ENCODE measurements at regions not wholly inside any gene's neighbourhood (a gene's known extent, or its start where the extent isn't known, plus 50 kb on each side); places are given as distances from the start of the nearest gene placed in this dataset.

- peaks cover under 1% of the 10 kb centered on the region; the same call in 1 of the 2 replicates for H3K27me3 Mint-ChIP-seq (ENCODE audit: low read depth)
- peaks cover 9% of the 10 kb centered on the region for H3K4me1 Mint-ChIP-seq
- no peak overlapping the region for H3K27ac Mint-ChIP-seq
- no peak overlapping the region for H3K4me3 Mint-ChIP-seq
- no peak for TF ChIP-seq CDX4 (CRISPR knock-in tag; IDR thresholded peaks at IDR 0.05; ENCODE audit: borderline replicate concordance)
- TF ChIP-seq IRF2 (CRISPR knock-in tag; IDR thresholded peaks at IDR 0.05; ENCODE audit: borderline replicate concordance, low read depth) = no peak
- TF ChIP-seq SMAD3 (CRISPR knock-in tag; IDR thresholded peaks at IDR 0.05; ENCODE audit: borderline replicate concordance) = no peak
- CTCF ChIA-PET = no interaction called here
- POLR2A ChIA-PET = no interaction called here
- H3K36me3 Mint-ChIP-seq = no peaks in the 10 kb centered on the region
- H3K9me3 Mint-ChIP-seq = no peaks in the 10 kb centered on the region
- no peak for DNase-seq (ENCODE audit: low spot score)
- ATAC-seq = no peak
Measured at GRCh38 chr12:65637774-65638173, 186.5 kb upstream of the HMGA2 start.

DNA sequence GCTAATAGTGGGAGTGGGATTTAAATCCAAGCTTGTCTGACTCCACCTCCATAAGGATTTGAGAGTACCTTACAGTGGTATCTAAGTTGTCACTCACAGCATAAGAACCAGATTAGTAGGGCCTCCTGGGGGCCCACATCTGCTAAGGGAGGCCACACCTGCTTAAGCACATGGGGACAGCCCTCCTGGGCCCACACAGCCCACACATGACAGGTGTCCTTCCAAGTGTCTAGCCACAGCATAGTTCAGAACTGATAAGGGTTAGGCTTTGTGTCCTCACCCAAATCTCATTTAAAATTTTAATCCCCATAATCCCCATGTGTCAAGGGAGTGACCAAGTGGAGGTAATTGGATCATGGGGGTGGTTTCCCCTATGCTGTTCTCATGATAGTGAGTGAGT lies 186.0 kb upstream of the HMGA2 start:
- Mint-ChIP-seq H3K4me3 (no peak overlapping the region), H3K27me3 (ENCODE audit: low read depth) (no peaks in the 10 kb centered on the region; the same call in 1 of the 2 replicates), H3K36me3 (no peaks in the 10 kb centered on the region), H3K27ac (no peak overlapping the region), H3K4me1 (peaks cover 9% of the 10 kb centered on the region), H3K9me3 (no peaks in the 10 kb centered on the region)
- ChIA-PET CTCF (no interaction called here), POLR2A (no interaction called here)
- DNase-seq (ENCODE audit: low spot score) = no peak
- TF ChIP-seq, protein P1, sequence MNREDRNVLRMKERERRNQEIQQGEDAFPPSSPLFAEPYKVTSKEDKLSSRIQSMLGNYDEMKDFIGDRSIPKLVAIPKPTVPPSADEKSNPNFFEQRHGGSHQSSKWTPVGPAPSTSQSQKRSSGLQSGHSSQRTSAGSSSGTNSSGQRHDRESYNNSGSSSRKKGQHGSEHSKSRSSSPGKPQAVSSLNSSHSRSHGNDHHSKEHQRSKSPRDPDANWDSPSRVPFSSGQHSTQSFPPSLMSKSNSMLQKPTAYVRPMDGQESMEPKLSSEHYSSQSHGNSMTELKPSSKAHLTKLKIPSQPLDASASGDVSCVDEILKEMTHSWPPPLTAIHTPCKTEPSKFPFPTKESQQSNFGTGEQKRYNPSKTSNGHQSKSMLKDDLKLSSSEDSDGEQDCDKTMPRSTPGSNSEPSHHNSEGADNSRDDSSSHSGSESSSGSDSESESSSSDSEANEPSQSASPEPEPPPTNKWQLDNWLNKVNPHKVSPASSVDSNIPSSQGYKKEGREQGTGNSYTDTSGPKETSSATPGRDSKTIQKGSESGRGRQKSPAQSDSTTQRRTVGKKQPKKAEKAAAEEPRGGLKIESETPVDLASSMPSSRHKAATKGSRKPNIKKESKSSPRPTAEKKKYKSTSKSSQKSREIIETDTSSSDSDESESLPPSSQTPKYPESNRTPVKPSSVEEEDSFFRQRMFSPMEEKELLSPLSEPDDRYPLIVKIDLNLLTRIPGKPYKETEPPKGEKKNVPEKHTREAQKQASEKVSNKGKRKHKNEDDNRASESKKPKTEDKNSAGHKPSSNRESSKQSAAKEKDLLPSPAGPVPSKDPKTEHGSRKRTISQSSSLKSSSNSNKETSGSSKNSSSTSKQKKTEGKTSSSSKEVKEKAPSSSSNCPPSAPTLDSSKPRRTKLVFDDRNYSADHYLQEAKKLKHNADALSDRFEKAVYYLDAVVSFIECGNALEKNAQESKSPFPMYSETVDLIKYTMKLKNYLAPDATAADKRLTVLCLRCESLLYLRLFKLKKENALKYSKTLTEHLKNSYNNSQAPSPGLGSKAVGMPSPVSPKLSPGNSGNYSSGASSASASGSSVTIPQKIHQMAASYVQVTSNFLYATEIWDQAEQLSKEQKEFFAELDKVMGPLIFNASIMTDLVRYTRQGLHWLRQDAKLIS (CRISPR knock-in tag; IDR thresholded peaks at IDR 0.05; ENCODE audit: borderline replicate concordance) = no peak
- no peak for TF ChIP-seq RORB (CRISPR knock-in tag; IDR thresholded peaks at IDR 0.05)
- TF ChIP-seq NR2C2 (CRISPR knock-in tag; IDR thresholded peaks at IDR 0.05) = no peak
- TF ChIP-seq, protein P2, sequence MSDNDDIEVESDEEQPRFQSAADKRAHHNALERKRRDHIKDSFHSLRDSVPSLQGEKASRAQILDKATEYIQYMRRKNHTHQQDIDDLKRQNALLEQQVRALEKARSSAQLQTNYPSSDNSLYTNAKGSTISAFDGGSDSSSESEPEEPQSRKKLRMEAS (CRISPR knock-in tag; IDR thresholded peaks at IDR 0.05) = no peak
- no peak for ATAC-seq

DNA sequence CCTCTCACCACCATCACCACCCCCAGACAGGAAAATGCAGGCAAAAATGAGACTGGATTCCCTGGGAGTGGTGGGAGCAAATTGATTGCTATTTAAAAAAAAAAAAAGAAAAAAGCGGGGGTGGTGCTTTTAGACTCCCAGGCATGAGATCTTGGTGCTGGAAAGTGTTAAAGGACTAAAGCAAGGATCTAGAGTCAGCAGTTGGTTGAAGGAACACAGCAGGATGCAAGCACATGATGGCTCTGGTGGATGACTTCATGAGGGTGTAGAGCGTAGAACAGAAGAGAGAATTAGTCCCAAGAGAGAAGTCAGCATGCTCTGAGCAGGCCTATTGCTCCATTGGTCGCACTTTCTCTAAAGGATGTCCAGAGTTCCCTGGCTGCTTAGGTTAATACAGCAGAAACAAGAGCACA lies 183.8 kb upstream of the HMGA2 start:
- DNase-seq (ENCODE audit: low spot score) (no peak), ATAC-seq (no peak)
- Mint-ChIP-seq H3K27ac (no peak overlapping the region), H3K36me3 (no peaks in the 10 kb centered on the region), H3K4me3 (no peak overlapping the region), H3K27me3 (ENCODE audit: low read depth) (no peaks in the 10 kb centered on the region; the same call in 1 of the 2 replicates), H3K9me3 (no peaks in the 10 kb centered on the region), H3K4me1 (peaks cover 7% of the 10 kb centered on the region; the same call in 1 of the 2 replicates)
- ChIA-PET POLR2A (no interaction called here), CTCF (no interaction called here)
- TF ChIP-seq ATF6 (CRISPR knock-in tag; IDR thresholded peaks at IDR 0.05) (no peak), CBFB (CRISPR knock-in tag; IDR thresholded peaks at IDR 0.05; ENCODE audit: low read depth) (no peak), MXD4 (CRISPR knock-in tag; IDR thresholded peaks at IDR 0.05; ENCODE audit: borderline replicate concordance) (no peak), GABPB1 (CRISPR knock-in tag; IDR thresholded peaks at IDR 0.05) (no peak), NFYB (CRISPR knock-in tag; conservative IDR thresholded peaks at IDR 0.05; ENCODE audit: low read depth) (no peak), ZNF263 (CRISPR knock-in tag; IDR thresholded peaks at IDR 0.05; ENCODE audit: low read depth) (no peak), PREB (CRISPR knock-in tag; IDR thresholded peaks at IDR 0.05; ENCODE audit: borderline replicate concordance) (no peak)
- TF ChIP-seq, protein P3, sequence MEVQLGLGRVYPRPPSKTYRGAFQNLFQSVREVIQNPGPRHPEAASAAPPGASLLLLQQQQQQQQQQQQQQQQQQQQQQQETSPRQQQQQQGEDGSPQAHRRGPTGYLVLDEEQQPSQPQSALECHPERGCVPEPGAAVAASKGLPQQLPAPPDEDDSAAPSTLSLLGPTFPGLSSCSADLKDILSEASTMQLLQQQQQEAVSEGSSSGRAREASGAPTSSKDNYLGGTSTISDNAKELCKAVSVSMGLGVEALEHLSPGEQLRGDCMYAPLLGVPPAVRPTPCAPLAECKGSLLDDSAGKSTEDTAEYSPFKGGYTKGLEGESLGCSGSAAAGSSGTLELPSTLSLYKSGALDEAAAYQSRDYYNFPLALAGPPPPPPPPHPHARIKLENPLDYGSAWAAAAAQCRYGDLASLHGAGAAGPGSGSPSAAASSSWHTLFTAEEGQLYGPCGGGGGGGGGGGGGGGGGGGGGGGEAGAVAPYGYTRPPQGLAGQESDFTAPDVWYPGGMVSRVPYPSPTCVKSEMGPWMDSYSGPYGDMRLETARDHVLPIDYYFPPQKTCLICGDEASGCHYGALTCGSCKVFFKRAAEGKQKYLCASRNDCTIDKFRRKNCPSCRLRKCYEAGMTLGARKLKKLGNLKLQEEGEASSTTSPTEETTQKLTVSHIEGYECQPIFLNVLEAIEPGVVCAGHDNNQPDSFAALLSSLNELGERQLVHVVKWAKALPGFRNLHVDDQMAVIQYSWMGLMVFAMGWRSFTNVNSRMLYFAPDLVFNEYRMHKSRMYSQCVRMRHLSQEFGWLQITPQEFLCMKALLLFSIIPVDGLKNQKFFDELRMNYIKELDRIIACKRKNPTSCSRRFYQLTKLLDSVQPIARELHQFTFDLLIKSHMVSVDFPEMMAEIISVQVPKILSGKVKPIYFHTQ (CRISPR knock-in tag; IDR thresholded peaks at IDR 0.05) = no peak
- TF ChIP-seq, protein P4, sequence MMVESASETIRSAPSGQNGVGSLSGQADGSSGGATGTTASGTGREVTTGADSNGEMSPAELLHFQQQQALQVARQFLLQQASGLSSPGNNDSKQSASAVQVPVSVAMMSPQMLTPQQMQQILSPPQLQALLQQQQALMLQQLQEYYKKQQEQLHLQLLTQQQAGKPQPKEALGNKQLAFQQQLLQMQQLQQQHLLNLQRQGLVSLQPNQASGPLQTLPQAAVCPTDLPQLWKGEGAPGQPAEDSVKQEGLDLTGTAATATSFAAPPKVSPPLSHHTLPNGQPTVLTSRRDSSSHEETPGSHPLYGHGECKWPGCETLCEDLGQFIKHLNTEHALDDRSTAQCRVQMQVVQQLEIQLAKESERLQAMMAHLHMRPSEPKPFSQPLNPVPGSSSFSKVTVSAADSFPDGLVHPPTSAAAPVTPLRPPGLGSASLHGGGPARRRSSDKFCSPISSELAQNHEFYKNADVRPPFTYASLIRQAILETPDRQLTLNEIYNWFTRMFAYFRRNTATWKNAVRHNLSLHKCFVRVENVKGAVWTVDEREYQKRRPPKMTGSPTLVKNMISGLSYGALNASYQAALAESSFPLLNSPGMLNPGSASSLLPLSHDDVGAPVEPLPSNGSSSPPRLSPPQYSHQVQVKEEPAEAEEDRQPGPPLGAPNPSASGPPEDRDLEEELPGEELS (CRISPR knock-in tag; IDR thresholded peaks at IDR 0.05) = no peak
- TF ChIP-seq, protein P5, sequence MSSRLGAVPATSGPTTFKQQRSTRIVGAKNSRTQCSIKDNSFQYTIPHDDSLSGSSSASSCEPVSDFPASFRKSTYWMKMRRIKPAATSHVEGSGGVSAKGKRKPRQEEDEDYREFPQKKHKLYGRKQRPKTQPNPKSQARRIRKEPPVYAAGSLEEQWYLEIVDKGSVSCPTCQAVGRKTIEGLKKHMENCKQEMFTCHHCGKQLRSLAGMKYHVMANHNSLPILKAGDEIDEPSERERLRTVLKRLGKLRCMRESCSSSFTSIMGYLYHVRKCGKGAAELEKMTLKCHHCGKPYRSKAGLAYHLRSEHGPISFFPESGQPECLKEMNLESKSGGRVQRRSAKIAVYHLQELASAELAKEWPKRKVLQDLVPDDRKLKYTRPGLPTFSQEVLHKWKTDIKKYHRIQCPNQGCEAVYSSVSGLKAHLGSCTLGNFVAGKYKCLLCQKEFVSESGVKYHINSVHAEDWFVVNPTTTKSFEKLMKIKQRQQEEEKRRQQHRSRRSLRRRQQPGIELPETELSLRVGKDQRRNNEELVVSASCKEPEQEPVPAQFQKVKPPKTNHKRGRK (CRISPR knock-in tag; IDR thresholded peaks at IDR 0.05; ENCODE audit: borderline replicate concordance) = no peak
